DND-41 (cell line): ENCODE measurements at regions not wholly inside any gene's neighbourhood (a gene's known extent, or its start where the extent isn't known, plus 50 kb on each side); places are given as distances from the start of the nearest gene placed in this dataset.

ENCODE experiments used
- EZH2 ChIP-seq: IDR thresholded peaks from 3 replicates; pipeline ENCODE4 v1.6.1; 2012; ENCODE audit warnings: borderline replicate concordance, low read depth, mild to moderate bottlenecking, moderate library complexity, low read length, inconsistent platforms; ENCODE audit not compliant: severe bottlenecking
- TF ChIP-seq, protein P1 (sequence below): IDR thresholded peaks from 2 replicates; pipeline ENCODE4 v1.5.1; 2012; ENCODE audit warnings: borderline replicate concordance, low read length, moderate library complexity, mild to moderate bottlenecking; ENCODE audit not compliant: poor library complexity, severe bottlenecking; ENCODE audit errors: extremely low read depth

DNA sequence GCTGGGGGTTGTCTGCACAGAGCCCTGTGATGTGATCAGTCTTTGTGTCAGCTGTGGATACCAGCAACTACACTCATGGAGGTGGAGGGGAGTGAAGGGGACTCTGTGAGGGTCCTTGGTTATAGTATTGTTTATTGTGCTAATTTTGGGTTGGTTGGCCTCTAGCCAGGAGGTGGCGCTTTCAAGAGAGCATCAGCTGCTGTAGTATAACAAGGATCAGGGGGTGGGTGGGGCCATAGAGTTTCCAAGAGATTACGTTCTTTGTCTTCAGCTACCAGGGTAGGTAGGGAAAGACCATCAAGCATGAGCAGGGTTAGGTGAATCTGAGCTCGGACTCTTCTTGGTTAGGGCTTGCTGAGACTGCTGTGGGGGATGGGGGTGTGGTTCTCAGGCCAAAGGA, 97.1 kb upstream of the HS3ST3A1 start:
- TF ChIP-seq, protein P1, sequence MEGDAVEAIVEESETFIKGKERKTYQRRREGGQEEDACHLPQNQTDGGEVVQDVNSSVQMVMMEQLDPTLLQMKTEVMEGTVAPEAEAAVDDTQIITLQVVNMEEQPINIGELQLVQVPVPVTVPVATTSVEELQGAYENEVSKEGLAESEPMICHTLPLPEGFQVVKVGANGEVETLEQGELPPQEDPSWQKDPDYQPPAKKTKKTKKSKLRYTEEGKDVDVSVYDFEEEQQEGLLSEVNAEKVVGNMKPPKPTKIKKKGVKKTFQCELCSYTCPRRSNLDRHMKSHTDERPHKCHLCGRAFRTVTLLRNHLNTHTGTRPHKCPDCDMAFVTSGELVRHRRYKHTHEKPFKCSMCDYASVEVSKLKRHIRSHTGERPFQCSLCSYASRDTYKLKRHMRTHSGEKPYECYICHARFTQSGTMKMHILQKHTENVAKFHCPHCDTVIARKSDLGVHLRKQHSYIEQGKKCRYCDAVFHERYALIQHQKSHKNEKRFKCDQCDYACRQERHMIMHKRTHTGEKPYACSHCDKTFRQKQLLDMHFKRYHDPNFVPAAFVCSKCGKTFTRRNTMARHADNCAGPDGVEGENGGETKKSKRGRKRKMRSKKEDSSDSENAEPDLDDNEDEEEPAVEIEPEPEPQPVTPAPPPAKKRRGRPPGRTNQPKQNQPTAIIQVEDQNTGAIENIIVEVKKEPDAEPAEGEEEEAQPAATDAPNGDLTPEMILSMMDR = peak; percentile 9
- TF ChIP-seq EZH2 = no peak
